Hippocampal formation (tissue), 2 donors: ENCODE measurements at regions not wholly inside any gene's neighbourhood (a gene's known extent, or its start where the extent isn't known, plus 50 kb on each side); places are given as distances from the start of the nearest gene placed in this dataset.

ENCODE experiments used
- DNase-seq, 2 donors: peaks; one replicate each; lab custom pipeline; 2025; lab: John Stamatoyannopoulos, UW

DNA sequence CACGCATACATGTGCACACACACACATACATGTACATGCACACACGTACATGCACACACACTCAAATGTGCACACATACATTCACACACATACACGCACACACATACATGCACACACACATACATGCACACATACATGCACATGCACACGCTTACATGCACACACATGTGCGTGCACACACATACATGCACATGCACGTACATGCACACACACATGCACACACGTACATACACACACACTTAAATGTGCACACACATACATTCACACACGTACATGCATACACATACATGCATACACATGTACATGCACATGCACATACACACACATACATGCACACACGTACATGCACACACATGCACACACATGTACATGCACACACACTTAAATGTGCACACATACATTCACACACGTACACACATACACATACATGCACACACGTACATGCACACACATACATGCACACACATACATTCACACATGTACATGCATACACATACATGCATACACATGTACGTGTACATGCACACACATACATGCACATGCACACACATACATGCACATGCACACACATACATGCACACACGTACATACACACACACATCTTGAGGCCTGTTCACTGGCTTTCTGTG is 283.7 kb upstream of the ID2 start:
- no peak for DNase-seq

DNA sequence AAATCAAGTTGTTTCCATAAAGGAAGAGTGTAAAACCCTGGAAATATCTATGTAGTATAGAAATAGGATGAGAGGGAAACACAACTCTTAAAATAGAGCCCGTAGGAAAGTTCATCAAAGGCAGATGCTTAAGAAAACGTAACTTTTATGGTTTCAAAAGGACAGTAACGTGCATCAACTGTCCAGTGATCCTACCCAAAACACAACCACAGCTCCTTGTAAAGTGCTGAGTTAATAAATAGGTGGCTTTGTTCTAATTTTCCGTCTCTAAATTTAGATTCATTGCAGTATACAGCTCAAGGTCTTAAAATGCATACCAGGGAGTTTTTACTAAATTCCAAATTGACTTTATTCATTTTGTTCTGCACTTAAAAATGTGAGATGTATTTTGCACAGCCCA is 282.1 kb upstream of the ID2 start:
- DNase-seq = no peak

DNA sequence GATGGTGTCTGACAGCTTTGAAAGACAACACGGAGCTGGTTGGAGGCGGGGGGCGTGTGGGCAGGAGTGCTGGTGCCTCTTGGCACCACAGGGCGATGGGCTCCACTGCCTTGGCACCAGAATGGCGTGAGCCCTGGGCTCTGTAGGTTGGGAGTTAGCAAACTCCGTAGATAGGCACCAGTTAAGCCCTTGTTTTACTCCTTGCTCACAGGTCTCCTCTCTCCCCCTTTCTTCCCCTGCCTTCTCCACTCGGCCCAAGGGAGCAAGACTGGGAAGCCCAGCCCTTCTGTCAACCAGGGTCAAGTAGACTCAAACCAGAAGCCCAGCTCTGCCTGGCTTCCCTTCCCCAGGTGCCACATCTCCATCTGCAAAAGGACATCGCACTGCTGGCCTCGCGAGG is 281.7 kb upstream of the ID2 start:
- DNase-seq = no peak

DNA sequence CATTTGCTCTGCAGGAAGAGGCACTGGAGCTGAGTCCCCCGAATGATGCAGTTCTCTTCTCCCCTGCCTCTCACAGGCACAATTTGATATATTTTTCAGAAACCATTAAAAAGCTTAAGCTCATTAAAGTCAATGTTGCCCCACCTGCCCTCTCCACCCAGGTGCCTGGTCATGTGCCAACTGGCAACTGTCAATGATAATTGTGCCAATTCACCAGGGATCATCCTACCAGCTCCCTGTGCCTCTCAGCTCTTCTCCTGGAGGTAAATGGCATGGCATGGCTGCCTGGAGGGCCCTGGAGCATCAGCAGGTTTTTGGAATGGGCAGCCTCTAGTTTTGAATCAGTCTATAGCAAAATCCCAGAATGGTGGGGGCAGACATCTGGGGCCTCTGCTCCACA is 279.6 kb upstream of the ID2 start:
- no peak for DNase-seq

DNA sequence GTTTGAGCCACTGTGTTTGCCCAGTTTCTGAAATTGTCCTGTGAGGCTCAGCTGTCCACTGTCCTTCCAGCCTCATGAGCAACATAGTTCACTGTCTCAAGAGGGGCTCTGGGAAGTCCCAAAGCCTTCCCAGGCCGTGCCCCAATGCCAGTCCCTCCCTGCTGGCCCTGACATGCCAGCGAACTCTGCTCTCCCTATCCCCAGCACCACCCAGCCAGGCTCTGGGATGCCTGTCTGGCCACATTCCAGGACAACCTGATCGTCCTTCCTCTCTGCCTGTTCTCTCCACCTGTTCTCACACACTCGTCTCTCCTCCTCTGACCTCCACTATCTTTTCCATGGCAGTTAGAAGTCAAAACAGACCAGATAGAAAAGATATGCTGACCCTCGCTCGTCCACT is 278.0 kb upstream of the ID2 start:
- DNase-seq = no peak

DNA sequence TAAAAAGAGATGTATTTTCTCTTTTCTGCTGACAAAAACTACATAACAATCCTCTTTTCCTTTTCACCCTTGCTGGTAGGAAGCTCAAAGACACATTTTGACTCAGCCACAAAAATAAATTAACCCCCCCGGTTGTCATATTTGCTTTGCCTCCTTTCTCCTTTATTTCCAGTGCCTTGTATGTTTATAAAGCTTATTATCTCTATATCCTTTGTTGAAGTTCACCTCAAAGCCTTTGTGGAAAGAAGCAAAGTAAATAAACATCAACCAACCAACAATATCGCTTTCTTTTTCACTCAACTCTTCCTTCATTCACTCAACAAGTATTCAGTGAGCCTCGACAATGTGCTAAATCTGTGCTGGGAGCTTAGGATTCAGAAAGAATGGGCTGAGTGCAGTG is 276.5 kb upstream of the ID2 start:
- DNase-seq = no peak

DNA sequence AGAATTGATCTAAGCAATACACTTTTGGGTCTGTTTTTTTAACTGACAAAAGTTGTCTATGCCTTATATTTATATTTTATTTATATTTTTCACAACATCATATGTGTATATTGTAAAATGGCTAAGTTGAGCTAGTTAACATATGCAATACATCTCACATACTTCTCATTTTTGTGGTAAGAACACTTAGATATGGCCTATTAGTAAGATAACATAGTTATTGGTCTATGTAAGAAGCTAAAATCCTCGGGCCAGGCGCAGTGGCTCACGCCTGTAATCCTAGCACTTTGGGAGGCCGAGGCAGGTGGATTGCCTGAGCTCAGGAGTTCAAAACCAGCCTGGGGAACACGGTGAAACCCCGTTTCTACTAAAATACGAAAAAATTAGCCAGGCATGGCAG is 275.6 kb upstream of the ID2 start:
- DNase-seq = no peak

DNA sequence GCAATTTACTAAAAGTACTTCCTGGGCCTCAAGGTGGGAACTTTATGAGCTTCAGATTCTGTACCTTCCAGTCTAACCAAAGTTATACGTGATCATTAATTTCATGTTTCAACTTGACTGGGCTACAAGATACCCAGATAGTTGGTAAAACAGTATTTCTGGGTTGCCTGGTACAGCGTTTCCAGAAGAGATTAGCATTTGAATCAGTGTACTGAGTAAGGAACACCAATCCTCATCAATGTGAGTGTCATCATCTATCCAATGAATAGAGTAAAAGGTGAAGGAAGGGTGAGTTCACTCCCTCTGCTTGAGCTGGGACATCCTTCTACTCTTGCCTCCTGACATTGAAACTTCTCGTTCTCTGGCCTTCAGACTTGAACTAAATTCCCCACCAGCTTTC is 274.5 kb upstream of the ID2 start:
- no peak for DNase-seq

DNA sequence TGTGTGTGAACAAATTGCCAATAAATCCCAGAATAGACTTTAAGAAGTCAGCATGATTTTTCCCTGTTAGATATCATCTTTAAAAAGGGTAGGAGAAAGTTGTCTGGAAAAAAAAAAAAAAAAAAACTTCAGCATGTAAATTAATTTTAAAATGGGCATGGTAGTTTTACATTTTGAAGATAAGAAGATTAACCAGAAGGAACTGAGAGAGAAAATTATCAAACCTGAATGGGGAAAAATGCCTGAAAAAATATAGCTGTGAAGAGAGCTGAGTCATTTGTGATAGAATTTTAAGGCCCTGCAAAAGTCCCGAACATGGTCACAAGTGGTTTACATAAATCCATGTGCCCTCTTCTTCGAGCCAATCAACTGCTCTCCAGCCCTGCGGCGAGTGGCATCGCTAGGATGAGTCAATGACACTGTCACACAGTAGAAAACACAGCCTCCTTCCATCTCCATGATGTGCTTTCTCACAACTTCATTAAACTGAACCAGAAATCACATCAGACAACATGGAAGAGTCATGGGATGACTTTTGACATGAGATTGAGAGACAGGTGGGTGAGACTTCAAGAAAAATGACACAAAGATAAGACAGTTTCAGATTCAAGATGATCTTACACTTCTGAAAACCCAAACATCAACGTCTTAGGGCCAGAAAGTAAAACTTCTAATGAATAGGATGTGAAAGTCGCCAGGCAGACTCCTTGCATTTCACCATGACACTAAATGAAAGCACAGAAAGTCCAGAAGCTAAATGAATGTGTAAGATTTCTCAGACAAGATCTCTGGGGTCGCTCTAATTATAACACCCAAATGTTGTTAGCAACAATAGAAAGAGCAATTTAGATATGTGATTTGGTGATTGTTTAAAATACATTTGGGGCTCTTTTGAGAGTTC is 273.0 kb upstream of the ID2 start:
- no peak for DNase-seq

DNA sequence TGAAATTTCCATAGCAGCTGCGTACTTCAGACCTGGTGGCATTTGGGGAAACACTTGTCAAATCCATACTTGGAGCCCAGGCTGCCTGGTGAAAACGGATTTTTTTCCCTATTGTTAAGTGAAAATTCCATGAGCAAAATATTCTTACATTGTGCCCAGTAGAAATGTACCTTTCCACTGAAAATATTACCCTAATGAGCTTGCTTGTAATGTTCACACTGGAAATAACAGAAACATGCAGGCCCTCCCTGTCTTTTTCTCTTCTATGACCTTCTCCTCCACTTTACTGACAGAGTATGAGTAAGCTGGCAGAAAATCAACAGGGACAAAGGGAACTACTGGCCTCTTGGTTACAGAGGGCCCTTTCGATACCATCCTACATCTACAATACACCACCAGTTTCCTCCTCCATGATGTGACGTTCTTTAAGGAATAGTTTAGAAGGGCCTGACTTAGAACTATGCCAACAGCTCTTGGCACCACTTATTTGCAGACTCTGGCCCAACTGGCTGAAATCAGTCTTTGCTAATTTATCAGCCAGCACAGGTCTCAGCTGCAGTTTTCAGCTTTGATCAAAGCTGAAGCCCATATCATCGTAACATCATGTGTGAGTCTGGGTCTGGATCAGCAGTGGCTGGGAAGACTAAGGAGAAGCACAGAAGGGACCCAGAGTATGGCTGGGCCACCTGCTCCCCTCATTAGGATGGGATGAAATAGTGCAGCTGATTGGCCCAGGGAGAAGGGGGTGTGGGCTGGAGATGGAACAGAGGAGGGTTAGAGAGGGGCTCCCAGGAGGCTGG is 272.2 kb upstream of the ID2 start:
- no peak for DNase-seq

DNA sequence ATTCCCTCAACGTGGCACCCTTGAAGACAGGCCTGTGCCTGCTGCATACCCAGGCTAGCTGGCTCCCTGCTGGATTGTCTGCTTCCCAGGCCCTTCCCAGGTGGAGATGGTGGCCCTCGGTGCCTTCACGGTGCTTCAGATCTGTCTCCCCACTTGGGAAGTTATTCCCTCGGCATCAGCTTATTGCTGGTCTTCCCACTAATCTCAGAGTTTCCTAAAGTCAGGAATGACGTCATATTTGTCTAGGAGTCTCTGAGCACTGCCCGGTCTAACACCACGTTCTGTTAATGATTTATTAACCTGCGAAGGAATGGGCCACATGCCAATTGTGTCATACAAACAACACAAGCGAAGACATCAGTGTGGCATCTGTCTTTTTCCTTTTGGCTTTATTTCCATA is 269.8 kb upstream of the ID2 start:
- no peak for DNase-seq

DNA sequence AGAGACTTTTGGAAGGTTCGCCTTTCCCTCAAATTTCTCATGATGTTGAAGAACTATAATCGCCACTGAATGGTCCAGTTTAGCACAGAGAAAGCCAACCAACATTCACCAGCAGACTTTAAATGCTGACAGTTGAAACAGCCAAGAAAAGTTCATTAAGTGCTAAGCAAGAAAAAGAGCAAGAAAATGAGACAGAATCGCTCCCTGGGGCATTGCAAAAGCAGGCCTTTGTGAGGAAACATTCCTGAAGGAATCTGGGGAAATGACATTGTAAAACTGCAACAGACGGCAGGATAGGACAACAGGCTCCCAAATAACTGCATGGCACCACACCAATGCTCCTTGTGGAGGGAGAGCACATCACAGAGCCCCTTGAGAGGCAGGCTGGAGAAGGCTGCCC is 269.3 kb upstream of the ID2 start:
- peak; percentile 16 to 57 for DNase-seq

DNA sequence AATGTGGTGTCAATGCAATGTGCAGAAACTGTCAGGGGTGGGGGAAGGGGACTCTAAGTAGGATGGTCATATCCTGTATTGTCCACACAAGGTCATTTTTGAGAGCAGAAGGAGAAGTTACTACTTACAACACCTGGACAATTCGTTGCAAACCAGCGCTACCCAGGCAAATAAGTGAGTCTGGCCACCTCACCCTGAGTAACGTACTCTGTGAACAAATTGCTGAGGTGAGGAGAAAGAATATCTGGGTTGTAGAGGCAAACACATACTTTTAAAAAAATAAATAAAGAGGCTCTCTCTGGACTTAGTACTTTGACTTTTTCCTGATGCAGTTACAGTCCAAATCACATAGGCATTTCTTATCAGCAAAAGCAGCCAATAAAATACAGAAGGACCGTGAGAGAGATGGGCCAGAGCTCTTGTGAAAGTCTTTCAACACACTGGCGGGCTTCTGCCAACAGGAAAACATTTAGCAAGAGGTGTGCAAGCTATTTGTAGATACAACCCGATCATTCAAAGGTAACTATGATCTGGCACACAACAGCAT is 268.2 kb upstream of the ID2 start:
- DNase-seq = no peak

DNA sequence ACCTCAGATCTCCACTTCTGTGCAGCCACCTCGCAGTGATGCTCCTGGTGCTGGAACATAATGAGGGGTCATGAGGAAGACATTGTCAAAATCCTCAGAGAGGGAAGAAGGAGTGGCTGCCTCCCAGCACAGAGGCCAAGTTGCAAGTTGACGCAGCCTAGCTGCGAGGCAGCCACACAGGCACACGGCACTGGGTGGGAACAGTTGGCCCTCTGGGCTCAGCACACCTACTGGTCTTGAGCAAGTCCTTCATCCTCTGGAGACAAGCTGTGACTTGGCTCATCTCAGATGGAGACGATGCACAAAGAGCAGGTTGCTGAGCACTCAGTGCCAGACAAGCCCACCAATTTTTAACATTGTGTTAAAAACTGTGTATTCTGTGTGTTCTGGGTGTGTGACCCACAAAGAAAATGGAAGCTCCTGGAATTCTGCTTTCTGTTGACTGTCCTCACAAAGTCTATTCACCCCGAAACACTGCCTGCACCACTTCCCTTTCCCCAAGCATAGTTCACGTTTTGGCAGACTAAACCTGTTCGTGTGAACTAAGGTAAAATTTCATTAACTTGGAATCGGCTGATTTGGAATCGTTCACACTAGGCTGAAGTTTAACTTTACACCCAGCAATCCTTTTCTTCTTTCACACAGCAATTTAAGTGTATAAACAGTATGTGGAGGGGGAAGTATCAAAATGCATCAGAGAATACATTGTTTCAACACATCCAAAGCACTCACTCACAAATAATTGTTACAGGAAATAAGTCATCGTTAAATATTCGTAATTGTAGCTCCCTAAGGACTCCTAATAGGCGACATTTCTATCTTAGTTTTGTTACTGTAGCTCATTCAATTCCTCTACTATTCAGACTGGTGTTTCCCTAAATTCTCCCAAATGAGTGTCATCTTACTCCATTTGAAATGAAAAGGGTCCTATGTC is 266.6 kb upstream of the ID2 start:
- no peak for DNase-seq

DNA sequence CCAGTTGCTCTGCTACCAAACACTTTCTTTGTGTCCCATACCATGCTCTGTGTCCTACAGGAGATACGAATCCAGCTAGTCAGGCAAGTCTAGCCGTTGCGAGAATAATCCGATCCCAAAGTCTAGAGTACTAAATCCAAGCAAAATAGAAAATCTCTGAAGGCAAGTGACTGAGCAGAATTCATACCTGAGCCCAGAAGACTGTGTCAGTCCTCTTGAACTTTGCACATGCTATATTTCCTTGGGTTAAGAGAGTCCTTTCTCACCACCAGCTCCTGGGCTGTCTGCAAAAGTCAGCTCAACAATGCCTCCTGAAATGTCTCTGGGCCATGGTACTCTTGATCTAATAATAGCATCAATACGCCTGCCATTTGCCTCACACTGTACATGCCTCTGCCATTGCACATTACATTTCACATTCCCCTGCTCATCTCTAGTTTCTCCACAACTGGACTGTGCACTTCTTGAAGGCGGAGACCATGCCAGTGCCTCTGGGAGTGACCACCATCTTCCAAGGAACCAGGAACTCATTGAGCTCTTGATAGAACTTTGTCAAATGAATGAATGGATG is 265.8 kb upstream of the ID2 start:
- no peak for DNase-seq

DNA sequence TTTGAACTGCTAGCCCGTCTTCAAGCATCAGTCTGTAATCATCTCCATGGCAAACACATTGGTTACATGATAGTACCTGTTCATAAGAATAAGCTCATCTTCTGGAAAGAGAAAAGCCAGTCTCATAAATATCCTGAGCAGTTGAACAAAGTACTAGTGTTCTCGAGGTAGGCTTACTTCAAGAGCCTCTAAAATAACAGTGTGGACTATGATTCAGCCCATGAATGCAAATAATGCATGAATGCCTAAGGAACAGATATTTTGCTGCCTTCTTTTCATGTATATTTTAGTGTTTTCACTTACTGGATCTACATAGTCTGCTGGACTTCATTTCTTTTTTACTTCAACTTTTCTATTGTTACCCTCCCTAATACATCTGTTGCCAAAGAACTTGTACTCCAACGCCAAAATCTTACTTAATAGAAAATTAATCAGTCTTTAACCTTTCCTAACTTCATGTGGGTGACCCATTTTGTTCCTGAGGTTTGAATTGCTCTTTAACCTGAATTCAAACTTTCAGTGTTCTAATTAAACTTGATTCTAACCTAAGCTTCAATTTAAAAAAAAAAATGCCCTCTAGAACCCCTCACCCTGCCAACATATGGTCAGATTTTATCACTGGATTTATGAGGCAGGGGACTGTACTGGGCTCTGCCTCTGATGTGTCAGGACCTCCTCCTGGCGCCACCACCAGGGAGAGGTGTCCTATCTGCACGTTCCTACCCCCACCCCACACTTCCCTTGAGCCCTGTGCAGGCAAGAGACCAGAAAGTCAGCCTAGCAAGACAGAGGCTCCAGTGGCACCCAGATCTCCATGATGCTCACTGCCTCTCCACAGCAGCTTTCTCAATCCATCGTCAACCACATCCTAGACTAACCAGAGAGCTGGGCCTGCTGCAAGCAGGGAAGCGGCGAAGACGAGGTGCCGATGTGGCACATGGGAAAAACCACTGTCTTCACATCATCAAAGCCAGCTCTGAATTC is 264.7 kb upstream of the ID2 start:
- no peak for DNase-seq

DNA sequence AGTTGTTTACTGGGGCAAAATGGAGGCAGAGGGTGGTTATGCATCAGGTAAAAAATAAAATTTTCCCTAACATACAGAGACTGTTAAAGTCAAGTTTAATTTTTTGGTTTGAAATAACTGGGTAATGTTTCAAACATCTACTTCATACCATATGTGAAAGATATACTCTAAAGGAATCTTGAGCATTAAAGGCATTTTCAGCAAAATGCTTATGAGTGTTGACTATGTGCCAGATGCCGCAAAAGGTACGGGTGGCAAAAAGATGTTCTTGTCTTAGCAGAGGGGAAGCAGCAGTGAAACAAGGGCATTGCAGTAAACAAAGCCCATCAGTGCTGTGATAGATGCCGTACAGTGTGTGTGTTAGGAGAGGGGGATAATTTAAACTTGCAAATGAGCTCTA is 263.1 kb upstream of the ID2 start:
- no peak for DNase-seq

DNA sequence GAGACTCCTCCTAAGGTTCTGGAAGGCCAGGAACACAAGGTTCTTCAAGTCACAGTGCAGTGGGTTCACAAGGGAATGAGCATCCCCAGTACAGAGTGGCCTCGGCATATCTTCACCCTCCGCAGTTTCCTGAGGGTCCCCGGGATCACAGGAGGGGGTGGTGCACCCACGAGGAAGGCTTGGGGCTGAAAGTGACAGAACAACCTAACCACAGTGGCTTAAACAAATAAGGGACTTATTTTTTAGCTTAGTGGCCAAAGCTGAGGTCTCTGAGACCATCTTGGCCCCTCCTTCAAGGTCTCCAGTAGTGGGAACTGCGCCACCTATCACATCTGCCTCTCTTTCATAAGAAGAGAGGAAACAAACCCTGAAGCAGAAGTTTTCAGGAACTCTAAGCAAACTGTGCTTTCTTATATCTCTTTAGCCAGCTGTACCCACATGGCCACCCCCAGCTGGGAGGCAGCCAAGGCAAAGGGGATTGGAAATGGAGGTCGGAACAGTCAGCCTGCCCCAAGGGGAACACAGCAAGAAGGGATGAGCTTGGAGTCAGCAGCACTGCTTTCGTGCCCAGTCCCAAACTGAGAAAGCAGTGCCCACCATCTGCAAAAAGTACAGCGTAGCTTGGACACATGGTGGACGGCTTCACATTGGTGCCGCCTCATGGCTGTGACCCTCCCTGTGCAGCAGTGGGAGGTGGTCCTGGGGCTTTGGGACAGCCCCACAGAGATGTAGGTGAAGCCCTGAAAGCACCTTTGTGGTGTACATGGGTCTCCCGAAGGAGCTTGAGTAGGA is 260.0 kb upstream of the ID2 start:
- DNase-seq = no peak

DNA sequence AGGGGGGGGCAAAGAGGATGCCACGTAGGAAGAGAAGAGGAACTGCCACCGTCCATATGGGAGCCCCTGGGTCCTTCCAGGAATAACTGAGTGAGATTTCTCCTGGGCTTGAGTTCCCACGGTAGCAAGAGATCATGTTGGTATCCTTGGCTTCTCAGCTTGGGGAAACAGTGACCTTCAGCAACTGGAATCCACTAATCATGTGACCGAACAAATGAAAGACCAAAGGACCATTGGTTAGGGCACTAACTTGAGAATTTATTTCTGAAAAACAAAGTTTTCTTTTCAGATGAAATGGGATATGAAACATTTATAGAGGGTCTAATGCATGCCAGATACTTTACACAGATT is 259.4 kb upstream of the ID2 start:
- no peak for DNase-seq
